ENCODE measurements at regions not wholly inside any gene's neighbourhood (a gene's known extent, or its start where the extent isn't known, plus 50 kb on each side); places are given as distances from the start of the nearest gene placed in this dataset.
A peak's percentile ranks its signal among the peaks of the same experiment; 100 is the strongest.

DNA sequence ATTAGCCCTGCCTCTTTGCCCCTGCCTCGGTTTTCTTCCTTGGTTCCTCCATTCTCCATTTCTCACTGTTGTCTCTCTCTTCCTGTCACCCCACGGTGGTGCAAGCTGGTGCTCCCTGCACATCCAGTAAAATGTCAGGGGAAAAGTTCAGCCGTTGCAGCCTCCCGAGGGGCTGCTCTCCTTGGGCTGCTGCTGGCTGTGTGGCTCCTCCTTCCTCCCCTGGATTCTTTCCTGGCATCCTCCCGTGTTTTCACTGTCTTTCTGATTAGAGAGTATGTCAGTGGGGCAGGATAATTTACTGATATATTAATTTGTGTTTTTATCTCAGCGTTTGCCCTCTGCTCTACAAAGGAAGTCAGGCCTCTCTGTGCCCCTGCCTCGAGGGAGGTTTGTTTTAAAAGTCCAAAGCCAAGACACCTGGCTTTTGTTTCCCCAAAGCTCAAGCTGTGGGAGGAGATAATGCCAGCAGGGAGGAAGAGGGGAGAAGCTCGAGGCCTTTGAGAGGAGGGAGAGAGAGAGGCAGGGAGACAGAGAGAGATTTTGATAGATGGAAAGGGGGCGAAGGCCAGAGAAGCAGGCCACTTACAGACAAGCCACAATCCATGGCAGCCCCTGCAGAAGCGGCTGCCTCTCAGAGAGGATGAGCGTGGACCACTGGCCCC is 150.3 kb upstream of the NR2F2 start:
- peaks cover 0 to 7% (median 0%) of the 10 kb centered on the region in 4 donors for H3K4me1 Mint-ChIP-seq
- POLR2A ChIA-PET, result no interaction called here
- H3K4me3 Mint-ChIP-seq, result no peak overlapping the region
- ATAC-seq (no peak), DNase-seq (no peak)
- H3K36me3 Mint-ChIP-seq, result no peaks in the 10 kb centered on the region
- H3K27ac Mint-ChIP-seq, result no peak overlapping the region
- peaks cover 3 to 35% (median 25%) of the 10 kb centered on the region in 5 donors for H3K27me3 Mint-ChIP-seq
- no peaks in the 10 kb centered on the region for H3K9me3 Mint-ChIP-seq

DNA sequence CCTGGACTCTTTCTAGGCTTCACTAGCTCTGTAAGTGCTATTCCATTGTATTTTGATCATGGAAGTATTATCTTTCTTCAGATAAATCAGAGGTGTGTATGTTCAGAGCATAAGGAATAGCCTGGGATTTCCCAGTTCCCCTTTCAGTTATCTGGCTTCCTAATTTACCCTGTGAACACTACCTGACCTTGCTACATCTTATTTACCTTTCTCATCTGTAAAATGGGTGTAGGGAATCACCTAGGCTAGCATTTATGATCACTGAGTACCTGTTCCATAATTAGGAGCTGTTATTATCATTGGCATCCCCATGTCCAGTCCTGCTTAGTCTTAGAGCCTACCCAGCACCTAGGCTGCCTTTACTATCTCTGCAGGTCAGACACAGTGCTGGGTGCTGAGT is 149.3 kb upstream of the NR2F2 start:
- no peaks in the 10 kb centered on the region for H3K36me3 Mint-ChIP-seq
- H3K27me3 Mint-ChIP-seq, result peaks cover 3 to 35% (median 25%) of the 10 kb centered on the region in 5 donors
- no peak overlapping the region for H3K4me3 Mint-ChIP-seq
- no peak overlapping the region for H3K27ac Mint-ChIP-seq
- peaks cover 0 to 7% (median 0%) of the 10 kb centered on the region in 4 donors for H3K4me1 Mint-ChIP-seq
- H3K9me3 Mint-ChIP-seq, result no peaks in the 10 kb centered on the region
- POLR2A ChIA-PET, result no interaction called here
- ATAC-seq (no peak), DNase-seq (no peak)

DNA sequence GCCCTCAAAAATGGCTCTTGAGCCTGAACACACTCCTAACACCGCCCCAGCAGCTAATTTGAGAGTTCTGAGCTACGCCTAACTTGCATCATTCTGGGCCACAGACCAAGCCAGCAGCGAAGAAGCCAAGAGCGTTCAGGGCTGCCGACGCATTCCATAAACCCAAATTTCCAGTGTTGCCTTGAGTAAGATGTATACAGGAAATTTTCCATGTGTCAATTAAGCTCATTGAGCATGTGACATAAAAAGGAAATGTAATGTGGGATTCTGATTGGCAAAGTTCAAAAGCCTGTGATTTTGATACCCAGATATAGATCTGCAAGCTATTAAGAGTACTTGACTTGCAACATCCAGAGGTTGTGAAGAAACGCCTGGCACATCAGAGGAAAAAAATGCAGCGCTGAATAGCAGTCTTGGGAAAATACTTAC is 148.6 kb upstream of the NR2F2 start:
- DNase-seq (no peak), ATAC-seq (no peak)
- no peak overlapping the region for H3K27ac Mint-ChIP-seq
- no peaks in the 10 kb centered on the region for H3K9me3 Mint-ChIP-seq
- no peak overlapping the region for H3K4me3 Mint-ChIP-seq
- POLR2A ChIA-PET, result no interaction called here
- H3K27me3 Mint-ChIP-seq, result peaks cover 3 to 35% (median 25%) of the 10 kb centered on the region in 5 donors
- H3K36me3 Mint-ChIP-seq, result no peaks in the 10 kb centered on the region
- H3K4me1 Mint-ChIP-seq, result peaks cover 0 to 7% (median 0%) of the 10 kb centered on the region in 4 donors

DNA sequence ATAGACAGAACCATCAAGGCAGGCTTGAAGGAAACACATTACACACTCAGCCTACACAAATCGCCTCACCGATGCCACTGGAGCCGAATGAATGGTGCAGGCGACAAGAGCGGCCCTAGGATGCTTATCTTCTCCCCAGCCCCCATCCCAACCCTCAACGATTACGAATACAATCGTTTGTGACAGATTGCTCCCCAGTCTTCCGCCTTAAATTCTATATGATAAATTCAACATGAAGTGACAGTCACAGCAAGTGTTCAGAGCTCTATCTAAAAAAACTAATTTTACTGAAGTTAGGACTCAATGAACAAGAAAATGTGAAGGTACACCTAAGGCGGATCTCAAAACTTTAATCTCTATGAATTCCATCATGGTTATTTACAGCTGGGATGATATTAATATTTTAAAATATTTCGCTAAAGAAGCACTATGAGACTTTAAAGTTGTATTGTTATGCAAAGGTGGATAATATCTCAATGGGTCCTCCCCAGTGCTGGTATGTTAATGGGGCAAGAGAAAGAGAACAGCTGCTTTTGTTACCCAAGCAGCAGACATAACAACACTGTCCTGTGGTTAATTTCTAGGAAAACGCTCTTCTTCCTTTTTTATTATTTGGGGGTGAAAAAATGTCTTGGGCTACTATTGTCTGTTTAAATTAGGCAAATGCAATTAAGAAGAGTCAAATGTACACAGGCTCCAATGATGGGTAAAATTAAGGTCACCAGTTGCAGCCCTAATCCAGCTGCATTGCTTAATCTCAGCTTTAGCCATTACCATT is 147.6 kb upstream of the NR2F2 start:
- H3K27me3 Mint-ChIP-seq, result peaks cover 3 to 35% (median 25%) of the 10 kb centered on the region in 5 donors
- H3K4me1 Mint-ChIP-seq, result peaks cover 0 to 7% (median 0%) of the 10 kb centered on the region in 4 donors
- no peak overlapping the region for H3K4me3 Mint-ChIP-seq
- no peaks in the 10 kb centered on the region for H3K36me3 Mint-ChIP-seq
- H3K27ac Mint-ChIP-seq, result no peak overlapping the region
- POLR2A ChIA-PET, result no interaction called here
- no peak for DNase-seq
- ATAC-seq, result no peak
- H3K9me3 Mint-ChIP-seq, result peaks cover 0 to 3% (median 0%) of the 10 kb centered on the region in 9 donors

DNA sequence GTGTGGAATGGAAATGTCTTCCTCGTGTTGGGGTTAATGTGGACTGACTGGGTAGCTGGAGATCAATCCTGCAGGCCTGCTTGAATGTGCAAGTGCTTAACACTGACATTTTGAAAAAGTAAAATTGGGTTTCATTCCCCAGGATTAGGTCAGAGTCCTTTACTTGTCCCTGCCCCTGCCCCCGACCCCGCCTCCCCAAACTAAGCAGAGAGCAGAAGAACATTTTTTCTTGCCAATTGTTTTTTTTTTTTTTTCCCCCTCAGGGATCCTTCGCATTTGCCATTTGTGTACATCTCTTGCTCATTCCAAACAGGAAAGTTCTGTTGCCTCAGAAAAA is 147.0 kb upstream of the NR2F2 start:
- Mint-ChIP-seq H3K36me3 (no peaks in the 10 kb centered on the region), H3K9me3 (peaks cover 0 to 4% (median 0%) of the 10 kb centered on the region in 9 donors), H3K27ac (no peak overlapping the region), H3K4me1 (peaks cover 0 to 6% (median 0%) of the 10 kb centered on the region in 4 donors), H3K4me3 (no peak overlapping the region), H3K27me3 (peaks cover 3 to 35% (median 23%) of the 10 kb centered on the region in 5 donors)
- POLR2A ChIA-PET, result no interaction called here
- ATAC-seq (no peak), DNase-seq (no peak)

DNA sequence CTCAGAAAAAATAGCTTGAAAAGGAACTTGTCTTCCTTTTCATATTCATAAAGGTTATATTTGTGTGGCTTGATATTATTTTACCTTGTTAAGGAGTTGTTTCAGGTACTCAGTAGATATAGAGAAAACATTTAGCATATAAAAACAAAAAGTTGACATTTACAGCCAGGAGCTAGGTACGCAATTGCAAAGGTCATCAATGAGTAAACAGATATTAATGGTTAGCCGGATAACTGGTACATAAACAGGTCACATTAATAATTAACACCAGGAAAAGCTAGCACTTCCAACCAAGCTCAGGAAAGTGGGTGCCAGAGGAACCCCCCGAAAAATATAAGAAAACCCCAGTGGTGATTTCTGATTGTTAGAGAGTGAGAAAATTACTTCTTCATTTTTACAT is 146.6 kb upstream of the NR2F2 start:
- H3K27me3 Mint-ChIP-seq, result peaks cover under 1 to 35% (median 20%) of the 10 kb centered on the region in 5 donors
- DNase-seq (no peak), ATAC-seq (no peak)
- no peak overlapping the region for H3K27ac Mint-ChIP-seq
- peaks cover 0 to 4% (median 0%) of the 10 kb centered on the region in 4 donors for H3K4me1 Mint-ChIP-seq
- no peak overlapping the region for H3K4me3 Mint-ChIP-seq
- POLR2A ChIA-PET, result no interaction called here
- H3K36me3 Mint-ChIP-seq, result no peaks in the 10 kb centered on the region
- H3K9me3 Mint-ChIP-seq, result peaks cover 0 to 6% (median 0%) of the 10 kb centered on the region in 9 donors

DNA sequence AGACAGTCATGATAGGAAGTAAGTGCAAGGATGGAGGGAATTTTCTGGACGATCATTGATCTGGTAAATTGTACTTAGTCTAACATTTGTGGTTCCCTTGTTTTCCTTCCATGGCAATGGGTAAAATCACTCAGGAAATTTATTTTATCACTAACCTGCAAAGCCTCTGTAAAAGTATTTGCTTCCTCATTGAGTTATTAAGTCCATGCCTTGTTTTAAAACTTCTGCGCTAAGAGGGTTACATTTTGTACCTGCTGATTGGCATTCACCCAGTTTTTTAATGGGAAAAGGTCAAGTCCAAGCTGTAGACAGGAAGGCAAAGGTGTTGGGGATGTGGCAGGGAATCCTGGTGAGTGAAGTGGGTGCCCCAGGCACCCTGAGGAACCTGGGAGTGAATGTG is 146.2 kb upstream of the NR2F2 start:
- Mint-ChIP-seq H3K36me3 (no peaks in the 10 kb centered on the region), H3K27me3 (peaks cover 0 to 35% (median 16%) of the 10 kb centered on the region in 5 donors), H3K9me3 (peaks cover 0 to 6% (median 0%) of the 10 kb centered on the region in 9 donors), H3K4me3 (no peak overlapping the region), H3K4me1 (peaks cover 0 to 4% (median 0%) of the 10 kb centered on the region in 4 donors), H3K27ac (no peak overlapping the region)
- no peak for ATAC-seq
- POLR2A ChIA-PET, result no interaction called here
- no peak for DNase-seq

DNA sequence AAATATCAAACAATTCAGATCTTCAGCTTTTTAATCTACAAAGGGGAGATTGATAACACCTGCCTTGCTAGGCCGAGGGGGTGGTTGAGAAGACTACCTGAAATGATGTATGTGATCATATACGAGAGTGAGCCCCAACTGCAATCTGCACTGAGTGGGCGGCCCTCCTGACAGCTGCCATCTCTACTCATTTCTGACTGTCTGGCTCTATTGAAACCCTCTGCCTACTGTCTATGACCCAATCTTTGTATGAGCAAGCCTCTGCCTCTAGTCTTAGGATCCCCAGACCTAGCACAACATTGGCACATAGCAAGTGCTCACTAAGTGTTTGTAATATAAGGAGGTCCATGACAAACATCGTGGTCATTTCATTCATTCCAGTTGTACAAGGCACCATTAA is 144.4 kb upstream of the NR2F2 start:
- DNase-seq, result no peak
- peaks cover 0 to 19% (median 8%) of the 10 kb centered on the region in 5 donors for H3K27me3 Mint-ChIP-seq
- H3K9me3 Mint-ChIP-seq, result peaks cover 0 to 10% (median 2%) of the 10 kb centered on the region in 9 donors
- no peak overlapping the region for H3K27ac Mint-ChIP-seq
- no peaks in the 10 kb centered on the region for H3K4me1 Mint-ChIP-seq
- no peaks in the 10 kb centered on the region for H3K36me3 Mint-ChIP-seq
- no peak overlapping the region for H3K4me3 Mint-ChIP-seq
- POLR2A ChIA-PET, result no interaction called here
- no peak for ATAC-seq

DNA sequence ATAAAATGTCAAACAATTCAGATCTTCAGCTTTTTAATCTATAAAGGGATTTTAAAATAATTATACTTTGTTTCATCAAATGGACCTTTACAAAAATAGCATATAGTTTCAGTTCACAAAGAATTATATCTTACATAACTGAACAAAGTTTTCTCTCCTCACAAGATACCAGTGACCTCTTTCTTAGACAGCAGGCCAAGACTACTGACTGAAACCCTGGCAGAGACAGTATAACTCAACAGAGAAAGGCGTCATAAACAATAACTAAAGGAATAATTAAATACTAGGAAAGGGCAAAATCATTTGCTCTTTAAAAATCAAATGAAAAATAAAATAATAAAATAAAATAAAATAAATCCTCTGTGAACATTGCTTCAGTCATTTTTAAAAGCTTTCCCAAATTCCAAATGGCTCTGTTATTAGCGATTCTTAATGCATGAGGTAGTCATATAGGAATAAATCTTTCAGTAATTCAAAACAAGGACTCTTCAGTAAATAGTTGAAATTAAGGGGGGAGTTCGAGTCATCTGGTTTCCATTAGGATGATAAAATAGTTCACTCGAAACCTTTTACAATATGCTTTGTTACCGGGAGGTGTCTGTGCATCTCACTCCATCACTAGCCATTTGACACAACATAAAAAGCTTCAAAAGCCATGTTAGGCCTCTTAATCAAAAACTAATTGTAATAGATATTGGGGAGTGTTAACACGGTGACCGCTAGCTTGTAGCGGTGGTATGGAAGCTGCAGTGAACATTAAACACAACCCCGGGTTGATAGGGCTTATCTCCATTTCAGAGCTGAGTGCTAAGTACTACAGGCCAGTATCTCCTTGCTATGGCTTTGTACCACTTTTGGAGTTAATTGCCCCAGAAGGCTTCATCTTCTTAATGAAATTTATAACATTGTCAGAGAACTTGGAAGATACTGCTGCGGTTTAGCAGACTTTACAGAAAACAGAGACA is 142.9 kb upstream of the NR2F2 start:
- no peak for DNase-seq
- ATAC-seq, result no peak
- H3K4me1 Mint-ChIP-seq, result no peaks in the 10 kb centered on the region
- no peaks in the 10 kb centered on the region for H3K36me3 Mint-ChIP-seq
- H3K27me3 Mint-ChIP-seq, result peaks cover 0 to 8% (median 3%) of the 10 kb centered on the region in 5 donors
- H3K27ac Mint-ChIP-seq, result no peak overlapping the region
- H3K9me3 Mint-ChIP-seq, result peaks cover 0 to 13% (median 2%) of the 10 kb centered on the region in 9 donors
- POLR2A ChIA-PET, result no interaction called here
- no peak overlapping the region for H3K4me3 Mint-ChIP-seq

DNA sequence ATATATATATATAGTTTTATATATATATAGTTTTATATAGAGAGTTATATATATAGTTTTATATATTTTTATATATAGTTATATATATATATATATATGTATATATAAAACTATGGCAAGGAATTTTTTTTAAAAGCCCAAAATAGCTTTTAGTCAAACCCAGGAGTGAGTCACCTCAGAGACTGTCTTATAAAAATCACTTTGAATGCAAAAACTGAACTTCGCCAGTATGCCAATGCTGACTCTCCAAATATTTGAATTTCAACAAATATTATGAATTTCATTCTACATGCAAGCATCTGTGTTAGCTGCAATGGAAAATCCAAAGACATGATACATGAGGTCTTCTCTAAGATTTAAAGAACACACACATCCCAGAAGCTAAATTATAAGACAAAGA is 132.8 kb upstream of the NR2F2 start:
- H3K4me1 Mint-ChIP-seq, result peaks cover 0 to 1% (median 0%) of the 10 kb centered on the region in 4 donors
- DNase-seq, result no peak
- peaks cover 0 to 19% (median 3%) of the 10 kb centered on the region in 9 donors for H3K9me3 Mint-ChIP-seq
- no peak overlapping the region for H3K4me3 Mint-ChIP-seq
- ATAC-seq, result no peak
- POLR2A ChIA-PET, result no interaction called here
- peaks cover 14 to 49% (median 18%) of the 10 kb centered on the region in 5 donors for H3K27me3 Mint-ChIP-seq
- no peaks in the 10 kb centered on the region for H3K36me3 Mint-ChIP-seq
- no peak overlapping the region for H3K27ac Mint-ChIP-seq

DNA sequence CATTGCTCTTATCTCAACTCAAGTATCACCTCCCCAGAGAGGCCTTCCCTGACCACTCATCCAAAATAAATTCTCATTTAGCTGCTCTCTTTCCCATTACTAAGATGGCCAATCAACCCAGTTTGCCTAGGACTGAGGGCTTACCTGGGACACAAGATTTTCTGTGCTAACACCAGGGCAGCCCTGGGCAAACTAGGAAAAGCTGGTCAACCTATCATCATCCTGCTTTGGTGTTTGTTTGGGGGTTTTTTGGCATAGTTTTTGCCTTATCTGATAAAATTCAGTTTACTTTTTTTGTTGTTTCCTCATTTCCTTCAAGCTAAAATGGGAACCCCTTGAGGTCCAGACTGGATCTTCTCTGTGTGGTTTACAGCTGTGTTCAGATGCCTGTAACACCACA is 131.4 kb upstream of the NR2F2 start:
- peaks cover 14 to 42% (median 22%) of the 10 kb centered on the region in 5 donors for H3K27me3 Mint-ChIP-seq
- DNase-seq (no peak), ATAC-seq (no peak)
- no peak overlapping the region for H3K4me3 Mint-ChIP-seq
- POLR2A ChIA-PET, result no interaction called here
- H3K9me3 Mint-ChIP-seq, result peaks cover 0 to 23% (median 3%) of the 10 kb centered on the region in 9 donors
- no peak overlapping the region for H3K27ac Mint-ChIP-seq
- peaks cover 0 to 1% (median 0%) of the 10 kb centered on the region in 4 donors for H3K4me1 Mint-ChIP-seq
- no peaks in the 10 kb centered on the region for H3K36me3 Mint-ChIP-seq

DNA sequence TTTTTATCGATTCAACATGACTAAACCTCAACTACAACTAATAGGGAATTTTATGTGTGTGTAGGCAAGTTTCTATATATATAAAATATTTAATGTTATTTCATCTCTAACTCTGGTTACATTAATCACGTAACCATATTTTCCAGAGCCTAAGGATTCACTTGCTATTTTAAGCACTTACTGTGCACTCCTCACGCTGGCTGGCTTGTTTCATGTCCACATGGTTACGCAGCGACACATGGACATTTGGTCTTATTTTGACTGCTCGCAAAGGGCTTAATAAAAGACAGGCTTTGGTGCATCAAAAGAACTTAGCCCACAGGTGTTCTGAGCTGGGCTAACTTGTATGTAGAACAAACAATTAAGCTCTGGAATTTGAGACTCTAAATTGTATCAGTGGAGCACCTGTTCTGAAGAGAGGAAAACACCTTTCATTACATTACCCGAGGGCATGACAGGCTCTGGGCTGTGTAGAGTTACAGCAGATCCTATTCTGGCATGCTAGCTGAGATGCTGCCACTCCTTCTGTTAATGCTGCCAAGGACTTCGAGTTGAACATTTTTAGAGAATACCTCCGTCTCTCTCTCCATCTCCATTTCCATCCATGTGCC is 130.0 kb upstream of the NR2F2 start:
- ATAC-seq, result no peak
- H3K27me3 Mint-ChIP-seq, result peaks cover 14 to 41% (median 22%) of the 10 kb centered on the region in 5 donors
- peaks cover 0 to 23% (median 8%) of the 10 kb centered on the region in 9 donors for H3K9me3 Mint-ChIP-seq
- peak overlapping the region in 1 of 10 donors; percentile 1 for H3K27ac Mint-ChIP-seq
- no peaks in the 10 kb centered on the region for H3K36me3 Mint-ChIP-seq
- H3K4me1 Mint-ChIP-seq, result peaks cover 0 to 1% (median 0%) of the 10 kb centered on the region in 4 donors
- POLR2A ChIA-PET, result no interaction called here
- H3K4me3 Mint-ChIP-seq, result no peak overlapping the region
- DNase-seq, result no peak
